Hematopoietic multipotent progenitor cell (in vitro differentiated cells): ENCODE measurements at regions not wholly inside any gene's neighbourhood (a gene's known extent, or its start where the extent isn't known, plus 50 kb on each side); places are given as distances from the start of the nearest gene placed in this dataset.
A peak's percentile ranks its signal among the peaks of the same experiment; 100 is the strongest.

Experiments
- DNase-seq, 3 donors: peaks; one replicate each; pipeline ENCODE4 v3.0.0-alpha.2; 2011 to 2015; ENCODE audit warnings: low read depth in 2 of 3, low spot score in 2 of 3

- no peak for DNase-seq
Measured at GRCh38 chr2:8006626-8007025, 675.2 kb upstream of the ID2 start.

DNA sequence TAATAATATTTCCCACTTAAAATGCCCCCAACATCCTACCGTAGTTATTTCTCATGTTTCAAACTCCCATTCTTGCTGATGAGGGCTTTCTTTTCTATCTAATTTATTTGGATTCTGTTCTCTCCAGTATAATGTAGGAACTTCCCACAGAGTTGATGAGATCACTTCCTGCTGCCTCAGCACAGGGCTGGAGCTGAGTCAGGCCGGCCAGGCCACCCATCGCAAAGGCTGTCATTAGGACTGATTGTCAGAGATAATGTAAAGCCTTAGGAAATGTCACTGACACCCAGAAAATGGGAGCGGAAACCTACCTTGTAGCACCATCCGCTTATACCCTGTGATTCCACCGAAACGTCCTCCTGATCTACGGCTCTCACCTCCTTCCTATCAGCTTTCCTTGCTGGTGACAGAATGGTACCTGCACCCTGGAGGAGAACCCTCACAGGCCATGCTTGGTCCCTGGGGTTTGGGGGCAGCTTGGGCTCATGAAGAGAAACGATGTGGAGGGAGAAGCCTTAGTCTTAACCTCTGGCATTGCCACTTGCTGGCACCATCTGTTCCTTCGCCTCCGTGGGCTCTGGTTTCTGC is 672.8 kb upstream of the ID2 start:
- DNase-seq, result no peak

GRCh38 chr2:8015848-8016600 is 665.8 kb upstream of the ID2 start:
- no peak for DNase-seq

GRCh38 chr2:8016688-8017087 is 665.2 kb upstream of the ID2 start:
- no peak for DNase-seq

- no peak for DNase-seq
Measured at GRCh38 chr2:8018956-8019355, 662.9 kb upstream of the ID2 start.

- no peak for DNase-seq
Measured at GRCh38 chr2:8019934-8020333, 661.9 kb upstream of the ID2 start.

DNA sequence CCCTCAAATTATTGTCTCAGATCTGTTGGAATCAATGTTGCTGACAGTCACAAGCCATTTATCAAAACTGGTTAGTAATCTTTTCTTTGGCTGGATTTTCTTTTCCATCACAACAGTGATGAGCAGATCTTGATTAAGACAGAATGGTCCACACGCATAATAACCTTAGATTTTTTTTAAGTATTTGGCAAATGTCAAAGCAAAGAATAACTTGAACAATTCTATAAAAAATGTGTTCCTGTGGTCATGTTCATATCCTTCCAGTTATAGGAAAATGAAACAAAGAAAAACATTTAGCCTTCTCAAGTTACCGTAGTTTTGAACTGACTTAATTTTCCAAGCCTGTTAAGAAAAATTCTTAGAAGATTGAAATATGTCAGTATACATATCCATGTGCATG is 659.9 kb upstream of the ID2 start:
- peak in 1 of 3 donors; percentile 10 for DNase-seq

- peak in 2 of 3 donors; percentile 66 to 79 for DNase-seq
Measured at GRCh38 chr2:8022908-8023640, 658.8 kb upstream of the ID2 start.

GRCh38 chr2:8024506-8024905 is 657.4 kb upstream of the ID2 start:
- no peak for DNase-seq

- no peak for DNase-seq
Measured at GRCh38 chr2:8026381-8026780, 655.5 kb upstream of the ID2 start.

GRCh38 chr2:8027387-8027786 is 654.5 kb upstream of the ID2 start:
- DNase-seq, result no peak

DNA sequence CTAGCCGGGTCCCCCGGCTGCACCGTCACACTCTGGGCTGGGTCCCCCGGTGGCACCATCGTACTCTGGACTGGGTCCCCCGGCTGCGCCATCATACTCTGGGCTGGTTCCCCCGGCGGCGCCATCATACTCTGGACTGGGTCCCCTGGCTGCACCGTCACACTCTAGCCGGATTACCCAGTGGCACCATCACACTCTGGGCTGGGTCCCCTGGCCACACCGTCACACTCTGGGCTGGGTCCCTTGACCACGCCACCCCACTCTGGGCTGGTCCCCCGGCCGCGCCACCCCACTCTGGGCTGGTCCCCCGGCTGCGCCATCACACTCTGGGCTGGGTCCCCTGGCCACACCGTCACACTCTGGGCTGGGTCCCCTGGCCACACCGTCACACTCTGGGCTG is 653.8 kb upstream of the ID2 start:
- no peak for DNase-seq

- DNase-seq, result no peak
Measured at GRCh38 chr2:8028436-8028835, 653.4 kb upstream of the ID2 start.

GRCh38 chr2:8028981-8029380 is 652.9 kb upstream of the ID2 start:
- DNase-seq, result no peak

DNA sequence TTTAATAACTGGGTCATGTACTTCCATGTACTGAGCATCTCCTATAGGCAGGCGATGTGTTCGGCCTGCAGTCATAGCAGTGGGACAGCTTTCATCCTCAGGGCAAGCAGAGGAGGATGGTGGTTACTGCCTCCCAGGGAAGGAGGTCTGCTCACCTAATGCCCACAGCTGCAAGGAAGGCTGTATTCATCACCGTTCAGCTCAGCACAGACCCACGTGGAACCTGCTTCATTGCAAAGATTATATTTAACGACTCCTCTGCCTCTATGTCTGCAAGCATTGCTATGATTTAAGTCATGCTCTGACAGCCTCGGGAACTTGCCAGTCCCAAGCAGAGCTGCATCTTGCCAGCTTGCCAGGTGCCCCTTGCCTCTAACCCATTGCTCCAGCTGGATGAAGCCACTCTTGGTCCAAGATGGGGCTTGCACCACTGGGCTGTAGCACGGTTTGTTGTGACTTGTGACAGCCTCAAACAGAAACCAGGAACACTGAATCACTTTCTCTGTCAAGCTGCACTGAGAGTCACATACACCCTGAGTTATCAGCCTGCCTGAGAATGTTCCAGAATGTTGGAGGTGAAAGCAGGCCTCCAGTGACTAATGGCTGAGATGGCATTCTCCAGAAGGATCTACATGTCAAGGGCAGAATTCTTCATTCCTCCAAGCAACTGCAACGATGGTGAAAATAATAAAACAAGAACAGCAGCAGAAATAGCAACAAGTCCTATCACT is 651.1 kb upstream of the ID2 start:
- no peak for DNase-seq

DNA sequence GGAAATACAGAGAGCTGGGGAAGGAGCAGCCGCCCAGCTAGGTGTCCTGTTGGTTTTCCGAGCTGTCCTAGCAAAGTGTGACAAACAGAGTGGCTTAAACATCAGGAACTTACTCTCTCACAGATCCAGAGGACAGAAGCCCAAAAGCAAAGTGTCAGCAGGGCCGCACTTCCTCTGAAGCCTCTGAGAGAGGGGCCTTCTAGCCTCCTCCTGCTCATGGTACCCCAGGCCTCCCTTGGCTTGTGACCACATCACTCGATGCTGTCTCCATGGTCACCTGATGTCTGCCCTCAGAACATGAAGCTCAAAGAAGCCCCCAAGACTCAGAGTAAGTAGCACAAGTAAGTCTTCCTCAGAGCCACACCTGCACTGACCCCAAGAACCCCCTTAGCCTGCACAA is 650.5 kb upstream of the ID2 start:
- no peak for DNase-seq

GRCh38 chr2:8033546-8034096 is 648.2 kb upstream of the ID2 start:
- DNase-seq, result no peak

- no peak for DNase-seq
Measured at GRCh38 chr2:8036366-8036765, 645.5 kb upstream of the ID2 start.

GRCh38 chr2:8039732-8040131 is 642.1 kb upstream of the ID2 start:
- no peak for DNase-seq

DNA sequence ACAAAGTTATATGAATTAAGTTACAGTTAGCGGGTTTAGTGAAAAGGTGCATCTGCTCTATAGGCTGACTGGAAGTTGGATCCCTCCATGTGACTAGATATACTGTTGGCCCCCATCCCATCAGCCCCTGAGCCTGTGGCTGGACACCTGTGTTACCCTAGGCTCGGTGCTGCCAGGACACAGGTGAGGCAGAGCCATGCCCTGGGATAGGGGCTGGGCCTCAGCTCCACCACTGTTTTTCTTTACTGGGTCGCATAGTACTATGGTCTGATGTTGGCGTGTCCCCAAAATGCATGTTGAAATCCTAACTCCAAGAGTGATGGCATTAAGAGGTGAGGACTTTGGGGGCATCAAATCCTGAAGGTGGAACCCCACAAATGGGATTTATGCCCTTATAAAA is 638.6 kb upstream of the ID2 start:
- no peak for DNase-seq

GRCh38 chr2:8044046-8044594 is 637.7 kb upstream of the ID2 start:
- DNase-seq, result no peak
